B cell (primary cell): ENCODE measurements at regions not wholly inside any gene's neighbourhood (a gene's known extent, or its start where the extent isn't known, plus 50 kb on each side); places are given as distances from the start of the nearest gene placed in this dataset.

Source experiments
- ATAC-seq: fragments of 200-7000 bp; cut with Tn5 transposase; one replicate; pipeline ENCODE4 v1.10.0; 2021; ENCODE audit warnings: low read depth, mild to moderate bottlenecking, moderate number of reproducible peaks, moderate library complexity
- CTCF ChIA-PET: fragments of 350-600 bp; sonication (Branson Sonifier 250); formaldehyde crosslinking; loops from one replicate; lab custom pipeline; 2021; ENCODE audit warnings: antibody characterized with exemption, inconsistent platforms; lab: Charles Lee
- POLR2A ChIA-PET: fragments of 350-600 bp; sonication (Branson Sonifier 250); formaldehyde crosslinking; loops from one replicate; lab custom pipeline; 2021; ENCODE audit warnings: antibody characterized with exemption; lab: Charles Lee
- DNase-seq: peaks from one replicate; pipeline ENCODE4 v3.0.0; 2013
- H2AFZ ChIP-seq: 2 replicates; pipeline ENCODE4 v1.6.1; 2012; ENCODE audit warnings: mild to moderate bottlenecking, low read depth, low read length; ENCODE audit not compliant: insufficient read depth, poor library complexity, severe bottlenecking
- H3K27ac ChIP-seq, 2 donors: 1 replicate in 1 of 2; 2 replicates in 1 of 2; pipeline ENCODE4 v1.5.1; 2012 to 2013; ENCODE audit warnings: low read length in 2 of 2, mild to moderate bottlenecking in 2 of 2, moderate library complexity in 1 of 2
- H3K27me3 ChIP-seq, 4 experiments: fragments of 200-600 bp in 1 of 4; sonication (generic) in 1 of 4; replicated peaks in 1 of 4; 1 replicate in 2 of 4; 2 replicates in 2 of 4; pipeline versions ENCODE4 v1.6.1 to v1.7.0; 2013 to 2016; ENCODE audit warnings: low read length in 3 of 4, mild to moderate bottlenecking in 2 of 4, mixed read lengths in 1 of 4, moderate library complexity in 1 of 4; ENCODE audit not compliant: insufficient read depth in 4 of 4, control insufficient read depth in 3 of 4; ENCODE audit errors: control extremely low read depth in 1 of 4
- H3K36me3 ChIP-seq, 2 experiments: replicated peaks in 1 of 2; 1 replicate in 1 of 2; 2 replicates in 1 of 2; pipeline versions ENCODE4 v1.6.1 to v1.7.1; 2013; ENCODE audit warnings: low read length in 1 of 2; ENCODE audit not compliant: insufficient read depth in 2 of 2, control insufficient read depth in 1 of 2; ENCODE audit errors: control extremely low read depth in 1 of 2, extremely low read depth in 1 of 2
- H3K4me1 ChIP-seq, 2 donors: fragments of 200-600 bp in 1 of 2; sonication (generic) in 1 of 2; 1 replicate in 1 of 2; 2 replicates in 1 of 2; pipeline versions ENCODE4 v1.5.1 to v1.6.1; 2013 to 2017; ENCODE audit warnings: low read length in 2 of 2; ENCODE audit not compliant: control insufficient read depth in 2 of 2, insufficient read depth in 2 of 2
- H3K4me2 ChIP-seq: replicated peaks from 2 replicates; pipeline ENCODE3; 2012; ENCODE audit warnings: mild to moderate bottlenecking, low read depth, low read length; ENCODE audit not compliant: poor library complexity, severe bottlenecking
- H3K4me3 ChIP-seq, 5 experiments: fragments of 200-600 bp in 1 of 5; sonication (generic) in 1 of 5; 1 replicate in 3 of 5; 2 replicates in 2 of 5; pipeline versions ENCODE4 v1.5.1 to v1.7.0; 2011 to 2016; ENCODE audit warnings: low read length in 4 of 5, mild to moderate bottlenecking in 4 of 5, low read depth in 2 of 5, control low read depth in 1 of 5, moderate library complexity in 1 of 5; ENCODE audit not compliant: insufficient read depth in 1 of 5; ENCODE audit errors: control extremely low read depth in 1 of 5, extremely low read depth in 1 of 5
- H3K79me2 ChIP-seq: fragments of 200-600 bp; sonication (generic); one replicate; pipeline ENCODE4 v1.6.0; 2016; ENCODE audit warnings: low read length; ENCODE audit not compliant: control insufficient read depth, insufficient read depth
- H3K9ac ChIP-seq: fragments of 200-600 bp; sonication (generic); 2 replicates; pipeline ENCODE4 v1.6.1; 2017; ENCODE audit warnings: mild to moderate bottlenecking, low read length, moderate library complexity
- H3K9me3 ChIP-seq, 3 donors: one replicate each; pipeline versions ENCODE4 v1.6.1 to v1.7.1; 2013; ENCODE audit warnings: low read length in 2 of 3; ENCODE audit not compliant: control insufficient read depth in 2 of 3, insufficient read depth in 1 of 3; ENCODE audit errors: control extremely low read depth in 1 of 3
- H4K20me1 ChIP-seq: 2 replicates; pipeline ENCODE4 v1.6.0; 2012; ENCODE audit warnings: mild to moderate bottlenecking, low read length; ENCODE audit not compliant: insufficient read depth, control insufficient read depth, poor library complexity, severe bottlenecking
- H3K27ac Mint-ChIP-seq: one replicate; pipeline ENCODE4 v1.8.0; 2021; ENCODE audit warnings: mixed read lengths
- H3K27me3 Mint-ChIP-seq: one replicate; pipeline ENCODE4 v1.8.0; 2021; ENCODE audit warnings: mixed read lengths
- H3K4me1 Mint-ChIP-seq: one replicate; pipeline ENCODE4 v1.8.0; 2021; ENCODE audit warnings: mixed read lengths
- H3K4me3 Mint-ChIP-seq: one replicate; pipeline ENCODE4 v1.8.0; 2021; ENCODE audit warnings: mixed read lengths
- H3K9me3 Mint-ChIP-seq: one replicate; pipeline ENCODE4 v1.8.0; 2022; ENCODE audit warnings: mixed read lengths; ENCODE audit not compliant: insufficient read depth
- CTCF ChIP-seq: fragments of 200-600 bp; IDR thresholded peaks from one replicate; pipeline ENCODE4 v1.8.0; 2022; ENCODE audit warnings: antibody characterized with exemption, mild to moderate bottlenecking
- EZH2 ChIP-seq: IDR thresholded peaks from 2 replicates; pipeline ENCODE4 v1.6.1; 2012; ENCODE audit warnings: borderline replicate concordance, low read depth, mild to moderate bottlenecking, moderate library complexity, low read length; ENCODE audit not compliant: insufficient read depth, poor library complexity, severe bottlenecking
- WGBS: methylation state at CpG from one replicate; pipeline ENCODE4 v1.1.5; 2013; ENCODE audit warnings: missing lambda C conversion rate; ENCODE audit not compliant: insufficient coverage; 5-methylcytosine and 5-hydroxymethylcytosine counted together
- intact Hi-C: fragments of 100-400 bp; cut with micrococcal nuclease; formaldehyde crosslinking; loops from one replicate; pipeline ENCODE4 v1.10.0; 2022

DNA sequence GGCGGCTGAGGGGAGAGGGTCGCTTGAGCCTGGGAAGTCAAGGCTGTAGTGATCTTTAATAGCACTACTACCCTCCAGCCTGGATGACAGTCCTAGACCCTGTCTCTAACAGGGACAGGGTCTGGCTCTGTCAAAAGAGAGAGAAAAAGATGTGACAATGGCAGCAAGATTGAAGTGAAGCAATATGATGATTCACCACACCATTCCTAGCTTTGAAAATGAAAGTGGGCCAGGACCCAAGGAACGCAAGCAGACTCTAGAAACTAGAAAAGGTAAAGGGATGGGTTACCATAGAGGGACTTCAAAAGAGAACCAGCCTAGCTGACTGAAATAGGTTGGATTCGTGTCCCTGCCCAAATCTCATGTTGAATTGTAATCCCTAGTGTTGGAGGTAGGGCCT, 426.9 kb downstream of the HTR1B start:
- ChIA-PET POLR2A (no interaction called here), CTCF (interaction anchor here (1.4 kb wide), 1 partner anchor 34 kb away, joined by 3 read pairs; no protein-coding TSS in a partner anchor)
- no peaks in the 10 kb centered on the region for H3K27me3 ChIP-seq
- no peak for ATAC-seq
- H3K4me3 Mint-ChIP-seq, result no peak overlapping the region
- H3K9ac ChIP-seq, result no peak overlapping the region
- no peak overlapping the region for H3K4me2 ChIP-seq
- no peaks in the 10 kb centered on the region for H3K79me2 ChIP-seq
- H3K27ac ChIP-seq, result no peak overlapping the region
- H3K27ac Mint-ChIP-seq, result no peak overlapping the region
- H3K27me3 Mint-ChIP-seq, result no peaks in the 10 kb centered on the region
- no peak overlapping the region for H3K4me3 ChIP-seq
- no peak overlapping the region for H2AFZ ChIP-seq
- no peaks in the 10 kb centered on the region for H3K4me1 ChIP-seq
- H3K4me1 Mint-ChIP-seq, result no peaks in the 10 kb centered on the region
- no peaks in the 10 kb centered on the region for H4K20me1 ChIP-seq
- intact Hi-C loops, result no loop called here
- peaks cover 0 to 10% (median 3%) of the 10 kb centered on the region in 3 donors for H3K9me3 ChIP-seq
- H3K9me3 Mint-ChIP-seq, result peaks cover 5% of the 10 kb centered on the region
- whole genome bisulfite sequencing, result 82% methylated on average over 3 of the region's 4 CpGs
- TF ChIP-seq CTCF, result no peak
- no peak for TF ChIP-seq EZH2
- DNase-seq, result no peak
- H3K36me3 ChIP-seq, result no peaks in the 10 kb centered on the region

DNA sequence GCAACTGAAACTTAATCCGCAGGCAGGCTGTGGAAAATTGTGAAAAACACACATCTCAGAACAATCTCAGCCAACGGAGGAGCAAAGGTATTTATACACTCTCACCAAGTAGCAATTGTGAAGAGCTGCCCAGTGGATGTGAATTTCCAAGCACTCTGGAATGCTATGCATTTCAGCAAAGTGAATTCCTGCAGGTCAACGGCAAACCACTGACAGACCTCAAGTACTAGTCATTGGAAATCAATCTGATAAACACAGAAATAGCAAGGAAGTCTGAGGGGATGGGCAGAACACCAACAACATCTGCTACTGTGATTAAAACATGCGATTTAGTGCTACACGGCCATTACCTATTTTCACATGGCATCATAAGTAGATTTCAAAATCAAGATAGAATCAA, 429.1 kb downstream of the HTR1B start:
- no peaks in the 10 kb centered on the region for H3K4me1 ChIP-seq
- no peaks in the 10 kb centered on the region for H3K27me3 ChIP-seq
- no CpG with 5 or more reads among the region's 5 CpGs for WGBS
- Mint-ChIP-seq H3K4me3 (no peak overlapping the region), H3K27ac (no peak overlapping the region), H3K4me1 (no peaks in the 10 kb centered on the region), H3K27me3 (no peaks in the 10 kb centered on the region), H3K9me3 (peaks cover 5% of the 10 kb centered on the region)
- no peak for ATAC-seq
- no peak overlapping the region for H3K27ac ChIP-seq
- H3K9ac ChIP-seq, result no peak overlapping the region
- H3K79me2 ChIP-seq, result no peaks in the 10 kb centered on the region
- H3K36me3 ChIP-seq, result no peaks in the 10 kb centered on the region
- intact Hi-C loops, result no loop called here
- ChIA-PET POLR2A (no interaction called here), CTCF (no interaction called here)
- H3K4me2 ChIP-seq, result no peak overlapping the region
- peaks cover 0 to 10% (median 3%) of the 10 kb centered on the region in 3 donors for H3K9me3 ChIP-seq
- DNase-seq, result no peak
- no peak overlapping the region for H3K4me3 ChIP-seq
- TF ChIP-seq CTCF (no peak), EZH2 (no peak)
- H4K20me1 ChIP-seq, result no peaks in the 10 kb centered on the region
- no peak overlapping the region for H2AFZ ChIP-seq
